EL (cell line): ENCODE measurements at regions not wholly inside any gene's neighbourhood (a gene's known extent, or its start where the extent isn't known, plus 50 kb on each side); places are given as distances from the start of the nearest gene placed in this dataset.

ENCODE experiments used
- DNase-seq: peaks from one replicate; pipeline ENCODE4 v3.0.0-alpha.2; 2016

- no peak for DNase-seq
Observed at GRCh38 chr5:52181403-52181802, 606.3 kb upstream of the ITGA1 start.

GRCh38 chr5:52190737-52191136 is 597.0 kb upstream of the ITGA1 start:
- DNase-seq: no peak

GRCh38 chr5:52199833-52200232 is 587.9 kb upstream of the ITGA1 start:
- no peak for DNase-seq

- DNase-seq: no peak
Observed at GRCh38 chr5:52202256-52202655, 585.5 kb upstream of the ITGA1 start.

GRCh38 chr5:52204310-52204709 is 583.4 kb upstream of the ITGA1 start:
- DNase-seq: no peak
